ENCODE measurements at regions not wholly inside any gene's neighbourhood (a gene's known extent, or its start where the extent isn't known, plus 50 kb on each side); places are given as distances from the start of the nearest gene placed in this dataset.
A peak's percentile ranks its signal among the peaks of the same experiment; 100 is the strongest.

DNA sequence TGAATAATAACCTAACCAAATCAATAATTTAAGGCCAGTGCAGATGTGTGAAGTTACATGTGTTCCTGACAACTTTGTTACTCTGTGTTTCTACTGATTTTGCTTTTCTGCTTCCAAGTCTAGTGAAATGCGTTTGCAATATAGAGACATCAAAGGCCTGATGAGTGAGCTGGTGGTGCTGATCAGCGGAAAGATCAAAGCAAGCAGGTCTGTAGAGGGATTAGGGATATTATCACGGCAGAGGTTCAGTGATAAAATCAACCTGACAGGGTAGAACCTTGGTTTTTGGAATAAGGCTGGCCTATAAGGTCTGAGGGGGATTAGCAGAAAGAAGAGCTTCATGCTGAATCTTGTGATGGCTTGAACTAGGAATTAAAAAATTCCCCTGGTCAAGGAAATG, 111.7 kb downstream of the EDEM1 start:
- Histone ChIP-seq H2AFZ (ENCODE audit: low read depth, low read length) (no peak overlapping the region), H3K4me1 (ENCODE audit: insufficient read depth, low read length) (peaks cover 6% of the 10 kb centered on the region), H3K4me2 (ENCODE audit: low read length) (no peak overlapping the region), H3K9me3 (ENCODE audit: insufficient read depth, low read depth, low read length) (no peaks in the 10 kb centered on the region), H4K20me1 (ENCODE audit: insufficient read depth, low read length) (no peaks in the 10 kb centered on the region), H3K4me3 (ENCODE audit: insufficient read depth, low read depth, low read length) (no peak overlapping the region), H3K27ac (ENCODE audit: low read depth, low read length) (no peak overlapping the region), H3K36me3 (ENCODE audit: insufficient read depth, low read length) (no peaks in the 10 kb centered on the region), H3K9ac (ENCODE audit: low read length) (no peak overlapping the region), H3K79me2 (ENCODE audit: insufficient read depth, low read length) (no peaks in the 10 kb centered on the region), H3K27me3 (ENCODE audit: insufficient read depth, low read length) (no peaks in the 10 kb centered on the region)
- Mint-ChIP-seq H3K27ac (ENCODE audit: unreplicated experiment) (no peak overlapping the region), H3K4me3 (ENCODE audit: unreplicated experiment) (no peak overlapping the region), H3K9me3 (ENCODE audit: unreplicated experiment) (no peaks in the 10 kb centered on the region), H3K27me3 (ENCODE audit: low read depth, unreplicated experiment) (no peaks in the 10 kb centered on the region), H3K36me3 (ENCODE audit: low read depth, unreplicated experiment) (no peaks in the 10 kb centered on the region), H3K4me1 (ENCODE audit: low read depth, unreplicated experiment) (peaks cover 9% of the 10 kb centered on the region)
- no peak for TF ChIP-seq EZH2 (IDR thresholded peaks at IDR 0.05; ENCODE audit: insufficient read depth, low read length)
- FAIRE-seq (no peak), DNase-seq (ENCODE audit: low read depth) (no peak)

DNA sequence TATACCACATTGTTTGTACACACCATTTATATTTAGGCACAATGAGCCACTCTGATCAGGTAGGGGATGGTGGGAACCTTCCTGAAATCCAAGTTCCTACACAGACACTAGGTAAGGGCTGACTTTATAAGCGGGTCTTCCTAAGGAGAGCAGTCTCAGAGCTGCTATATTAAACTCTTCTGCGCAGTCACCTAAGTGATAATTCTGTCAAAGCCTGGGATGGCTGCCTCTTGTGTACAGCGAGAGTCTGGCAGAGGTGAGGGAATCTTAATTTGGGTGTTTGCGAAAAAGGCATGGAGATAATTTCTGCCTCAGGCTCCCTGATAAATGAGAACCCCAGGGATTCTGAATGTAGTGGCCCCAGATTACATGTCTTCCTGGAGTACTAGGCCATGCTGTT, 113.1 kb downstream of the EDEM1 start:
- TF ChIP-seq EZH2 (IDR thresholded peaks at IDR 0.05; ENCODE audit: insufficient read depth, low read length): no peak
- TF ChIP-seq CTCF (IDR thresholded peaks at IDR 0.05; ENCODE audit: insufficient read depth, low read depth, low read length): no peak
- no peak for FAIRE-seq

DNA sequence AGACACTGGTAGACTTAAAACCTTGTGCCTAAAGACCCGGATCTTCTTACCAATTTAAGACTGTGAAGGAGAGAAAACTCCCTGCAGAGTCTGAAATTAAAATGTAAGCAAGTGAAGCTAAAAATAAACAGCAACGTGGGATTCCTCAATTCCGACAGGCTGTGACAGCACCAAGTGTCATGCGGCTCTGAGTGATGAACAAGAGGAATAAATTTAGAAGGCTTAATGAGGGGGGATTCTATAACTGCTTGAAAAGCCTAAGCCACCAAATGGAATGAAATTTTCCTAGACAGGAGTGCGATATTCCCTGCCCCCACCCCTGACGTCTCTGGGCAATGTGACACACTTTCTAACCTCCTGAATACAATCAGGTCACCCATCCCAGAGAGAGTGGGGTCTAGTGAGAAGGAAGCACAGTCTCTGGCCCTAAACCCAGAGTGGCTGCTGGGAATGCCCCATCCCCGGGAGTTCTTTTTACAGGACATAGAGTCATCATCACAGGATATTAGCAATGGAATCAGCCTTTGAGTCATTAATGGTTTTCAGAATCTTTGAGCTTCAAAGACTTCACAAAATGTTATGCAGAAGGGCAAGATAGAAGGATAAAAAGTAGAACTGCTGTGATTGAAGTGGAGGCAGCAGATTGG, 114.3 kb downstream of the EDEM1 start:
- Mint-ChIP-seq H3K4me3 (ENCODE audit: unreplicated experiment) (no peak overlapping the region), H3K27ac (ENCODE audit: unreplicated experiment) (no peak overlapping the region), H3K9me3 (ENCODE audit: unreplicated experiment) (no peaks in the 10 kb centered on the region), H3K36me3 (ENCODE audit: low read depth, unreplicated experiment) (no peaks in the 10 kb centered on the region), H3K27me3 (ENCODE audit: low read depth, unreplicated experiment) (no peaks in the 10 kb centered on the region), H3K4me1 (ENCODE audit: low read depth, unreplicated experiment) (peaks cover 5% of the 10 kb centered on the region)
- Histone ChIP-seq H3K9me3 (ENCODE audit: insufficient read depth, low read depth, low read length) (no peaks in the 10 kb centered on the region), H3K79me2 (ENCODE audit: insufficient read depth, low read length) (no peaks in the 10 kb centered on the region), H3K4me1 (ENCODE audit: insufficient read depth, low read length) (peaks cover 3% of the 10 kb centered on the region), H3K4me3 (ENCODE audit: insufficient read depth, low read depth, low read length) (no peak overlapping the region), H3K27me3 (ENCODE audit: insufficient read depth, low read length) (no peaks in the 10 kb centered on the region), H3K36me3 (ENCODE audit: insufficient read depth, low read length) (no peaks in the 10 kb centered on the region), H3K27ac (ENCODE audit: low read depth, low read length) (peak overlapping the region; percentile 42), H2AFZ (ENCODE audit: low read depth, low read length) (no peak overlapping the region), H3K4me2 (ENCODE audit: low read length) (peak overlapping the region; percentile 43), H3K9ac (ENCODE audit: low read length) (peak overlapping the region; percentile 25), H4K20me1 (ENCODE audit: insufficient read depth, low read length) (no peaks in the 10 kb centered on the region)
- no peak for DNase-seq (ENCODE audit: low read depth)
- FAIRE-seq: no peak
- TF ChIP-seq EZH2 (IDR thresholded peaks at IDR 0.05; ENCODE audit: insufficient read depth, low read length): no peak
- TF ChIP-seq CTCF (IDR thresholded peaks at IDR 0.05; ENCODE audit: insufficient read depth, low read depth, low read length): no peak

More for the DNA sequence above, 113.1 kb downstream of the EDEM1 start:
- no peaks in the 10 kb centered on the region for H3K36me3 ChIP-seq (ENCODE audit: insufficient read depth, low read length)
- H3K4me1 ChIP-seq (ENCODE audit: insufficient read depth, low read length): peaks cover 3% of the 10 kb centered on the region
- no peaks in the 10 kb centered on the region for H3K27me3 Mint-ChIP-seq (ENCODE audit: low read depth, unreplicated experiment)
- no peak overlapping the region for H3K27ac ChIP-seq (ENCODE audit: low read depth, low read length)
- H3K9me3 Mint-ChIP-seq (ENCODE audit: unreplicated experiment): no peaks in the 10 kb centered on the region
- no peak overlapping the region for H3K4me3 ChIP-seq (ENCODE audit: insufficient read depth, low read depth, low read length)
- no peak overlapping the region for H3K27ac Mint-ChIP-seq (ENCODE audit: unreplicated experiment)
- no peaks in the 10 kb centered on the region for H4K20me1 ChIP-seq (ENCODE audit: insufficient read depth, low read length)
- H3K4me3 Mint-ChIP-seq (ENCODE audit: unreplicated experiment): no peak overlapping the region
- no peak overlapping the region for H2AFZ ChIP-seq (ENCODE audit: low read depth, low read length)
- H3K79me2 ChIP-seq (ENCODE audit: insufficient read depth, low read length): no peaks in the 10 kb centered on the region
- no peak overlapping the region for H3K9ac ChIP-seq (ENCODE audit: low read length)
- peaks cover 5% of the 10 kb centered on the region for H3K4me1 Mint-ChIP-seq (ENCODE audit: low read depth, unreplicated experiment)
- DNase-seq (ENCODE audit: low read depth): no peak
- no peaks in the 10 kb centered on the region for H3K9me3 ChIP-seq (ENCODE audit: insufficient read depth, low read depth, low read length)
- H3K27me3 ChIP-seq (ENCODE audit: insufficient read depth, low read length): no peaks in the 10 kb centered on the region
- no peak overlapping the region for H3K4me2 ChIP-seq (ENCODE audit: low read length)
- H3K36me3 Mint-ChIP-seq (ENCODE audit: low read depth, unreplicated experiment): no peaks in the 10 kb centered on the region
